BLaER1 treated with 17β-estradiol and CSF1 and Interleukin-3, amounts not matched to agents 10 nM and 100 nM (cell line): ENCODE measurements at regions not wholly inside any gene's neighbourhood (a gene's known extent, or its start where the extent isn't known, plus 50 kb on each side); places are given as distances from the start of the nearest gene placed in this dataset.

Source experiments
- H3K27ac ChIP-seq, 11 experiments: shearing (Covaris generic); formaldehyde crosslinking; 2 replicates each; pipeline ENCODE4 v1.8.1; 2022
- H3K27me3 ChIP-seq, 11 experiments: shearing (Covaris generic); formaldehyde crosslinking; 2 replicates each; pipeline ENCODE4 v1.8.1; 2022
- H3K36me3 ChIP-seq, 11 experiments: shearing (Covaris generic); formaldehyde crosslinking; 2 replicates each; pipeline ENCODE4 v1.8.1; 2022
- H3K4me1 ChIP-seq, 10 experiments: shearing (Covaris generic); formaldehyde crosslinking; 2 replicates each; pipeline ENCODE4 v1.8.1; 2022
- H3K4me2 ChIP-seq, 11 experiments: shearing (Covaris generic); formaldehyde crosslinking; 2 replicates each; pipeline ENCODE4 v1.8.1; 2022
- H3K4me3 ChIP-seq, 10 experiments: shearing (Covaris generic); formaldehyde crosslinking; 2 replicates each; pipeline ENCODE4 v1.8.1; 2022
- H3K9ac ChIP-seq, 11 experiments: shearing (Covaris generic); formaldehyde crosslinking; 2 replicates each; pipeline ENCODE4 v1.8.1; 2022
- H3K9me3 ChIP-seq, 11 experiments: shearing (Covaris generic); formaldehyde crosslinking; replicated peaks in 1 of 11; 2 replicates each; pipeline ENCODE4 v1.8.1; 2022
- H4K20me1 ChIP-seq, 11 experiments: shearing (Covaris generic); formaldehyde crosslinking; 2 replicates each; pipeline ENCODE4 v1.8.1; 2022
- Cebpa-rat ChIP-seq, 11 experiments: shearing (Covaris generic); IDR thresholded peaks; 2 replicates each; pipeline ENCODE4 v1.8.1; 2022

DNA sequence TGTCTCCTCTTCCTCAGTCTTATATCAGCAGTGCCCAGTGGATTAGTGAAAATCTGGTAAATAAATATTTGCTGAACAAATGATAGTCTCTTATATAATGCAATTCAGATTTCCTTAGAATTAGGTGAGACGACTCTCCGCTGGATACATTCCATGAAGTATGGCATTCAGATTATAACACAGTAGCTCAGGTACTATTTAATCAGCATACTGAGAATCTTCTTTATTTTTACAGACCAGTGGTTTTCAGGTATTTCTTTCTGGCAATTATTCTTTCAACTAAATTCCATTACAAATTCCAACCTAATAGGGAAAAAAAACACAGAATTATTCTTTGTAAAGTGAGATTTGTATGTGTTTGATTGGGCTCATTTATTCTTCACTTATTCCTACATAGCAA, 435.5 kb downstream of the TAF11L14 start:
- Histone ChIP-seq H4K20me1 (no peaks in the 10 kb centered on the region), H3K4me3 (no peak overlapping the region), H3K9me3 (no peaks in the 10 kb centered on the region), H3K4me1 (no peaks in the 10 kb centered on the region), H3K27ac (no peak overlapping the region), H3K4me2 (no peak overlapping the region), H3K9ac (no peak overlapping the region), H3K27me3 (no peaks in the 10 kb centered on the region), H3K36me3 (no peaks in the 10 kb centered on the region)
- no peak for TF ChIP-seq Cebpa-rat (IDR thresholded peaks at IDR 0.05)

DNA sequence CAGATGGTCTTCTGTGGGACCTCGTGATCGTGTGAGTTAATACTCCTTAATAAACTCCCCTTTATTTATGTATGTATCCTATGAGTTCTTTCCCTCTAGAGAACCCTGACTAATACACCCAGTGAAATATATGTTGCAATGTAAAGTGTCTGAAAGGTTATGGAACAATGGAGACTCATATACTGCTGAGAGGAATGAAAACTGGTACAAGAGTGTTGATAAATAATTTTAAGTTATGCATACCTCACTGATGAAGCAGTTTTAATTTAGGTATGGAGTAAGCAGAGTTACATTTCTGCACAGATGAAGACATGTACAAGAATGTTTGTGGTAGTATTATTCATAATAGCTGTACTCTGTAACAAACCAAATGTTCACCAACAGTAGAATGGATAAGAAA, 438.3 kb downstream of the TAF11L14 start:
- no peaks in the 10 kb centered on the region for H3K36me3 ChIP-seq
- no peaks in the 10 kb centered on the region for H3K9me3 ChIP-seq
- H3K27ac ChIP-seq = no peak overlapping the region
- H3K27me3 ChIP-seq = no peaks in the 10 kb centered on the region
- H3K9ac ChIP-seq = no peak overlapping the region
- TF ChIP-seq Cebpa-rat (IDR thresholded peaks at IDR 0.05) = no peak
- H4K20me1 ChIP-seq = no peaks in the 10 kb centered on the region
- no peaks in the 10 kb centered on the region for H3K4me1 ChIP-seq
- H3K4me3 ChIP-seq = no peak overlapping the region
- H3K4me2 ChIP-seq = no peak overlapping the region

DNA sequence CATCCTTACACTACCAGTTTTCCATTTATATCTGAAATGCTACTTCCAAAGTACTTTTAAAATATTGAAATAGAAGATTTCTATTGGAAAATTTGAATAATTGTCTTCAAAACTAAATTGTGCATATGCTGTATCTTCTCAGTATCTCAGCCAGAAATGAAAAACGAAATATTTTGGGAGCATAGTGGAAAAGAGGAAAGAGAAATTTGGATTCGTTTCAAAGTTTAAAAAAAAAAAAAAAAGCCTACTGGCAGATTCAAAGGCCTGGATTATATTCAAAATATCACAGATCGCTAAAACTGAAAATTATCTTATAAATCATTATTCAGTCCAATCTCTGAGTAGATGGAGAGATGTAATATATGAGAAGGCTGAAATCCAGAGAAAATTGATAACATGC, 440.7 kb downstream of the TAF11L14 start:
- Histone ChIP-seq H3K9ac (no peak overlapping the region), H3K4me3 (no peak overlapping the region), H3K4me1 (no peaks in the 10 kb centered on the region), H3K27ac (no peak overlapping the region), H4K20me1 (no peaks in the 10 kb centered on the region), H3K4me2 (no peak overlapping the region), H3K27me3 (no peaks in the 10 kb centered on the region), H3K36me3 (no peaks in the 10 kb centered on the region), H3K9me3 (no peaks in the 10 kb centered on the region)
- TF ChIP-seq Cebpa-rat (IDR thresholded peaks at IDR 0.05) = no peak

DNA sequence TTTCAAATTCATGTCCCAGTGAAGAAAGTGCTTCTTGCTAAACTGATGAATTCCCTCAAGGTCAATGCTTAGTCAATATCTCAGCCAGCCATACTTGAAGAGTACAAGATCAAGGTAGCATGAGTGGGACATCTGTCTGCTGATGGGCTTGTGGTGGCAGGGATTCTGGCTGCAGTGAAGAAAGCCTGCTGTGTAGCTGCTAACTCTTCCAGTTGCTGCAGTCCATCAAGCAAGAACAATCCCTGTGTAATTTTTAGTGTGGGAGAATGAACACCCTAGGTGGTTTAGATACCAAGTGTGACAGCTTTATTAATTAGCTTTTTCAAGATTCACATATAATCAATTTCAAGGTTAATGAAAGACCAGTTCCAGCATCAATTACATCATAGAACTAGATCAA, 443.9 kb downstream of the TAF11L14 start:
- Histone ChIP-seq H4K20me1 (no peaks in the 10 kb centered on the region), H3K4me1 (no peaks in the 10 kb centered on the region), H3K36me3 (no peaks in the 10 kb centered on the region), H3K9me3 (no peaks in the 10 kb centered on the region), H3K4me3 (no peak overlapping the region), H3K27me3 (no peaks in the 10 kb centered on the region), H3K4me2 (no peak overlapping the region), H3K9ac (no peak overlapping the region), H3K27ac (no peak overlapping the region)
- no peak for TF ChIP-seq Cebpa-rat (IDR thresholded peaks at IDR 0.05)

DNA sequence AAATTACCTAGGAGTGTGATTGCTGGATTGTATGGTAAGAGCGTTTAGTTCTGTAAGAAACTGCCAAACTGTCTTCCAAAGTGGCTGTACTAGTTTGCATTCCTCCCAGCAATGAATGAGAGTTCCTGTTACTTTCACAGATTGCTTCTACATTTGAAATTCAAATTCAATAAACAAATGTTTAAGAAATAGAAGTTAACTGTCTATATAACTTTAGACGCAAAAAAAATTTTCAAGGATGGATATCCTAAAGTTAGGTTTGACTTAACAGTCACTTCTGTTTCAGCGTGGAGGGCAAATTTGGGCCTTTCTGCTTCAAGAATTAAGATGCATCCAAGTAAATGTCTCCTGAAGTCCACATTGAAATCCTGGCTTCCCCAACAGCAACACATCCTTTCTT, 445.6 kb downstream of the TAF11L14 start:
- H3K27ac ChIP-seq = no peak overlapping the region
- no peak overlapping the region for H3K4me2 ChIP-seq
- no peaks in the 10 kb centered on the region for H3K36me3 ChIP-seq
- H3K9ac ChIP-seq = no peak overlapping the region
- no peaks in the 10 kb centered on the region for H3K27me3 ChIP-seq
- no peaks in the 10 kb centered on the region for H3K4me1 ChIP-seq
- no peak overlapping the region for H3K4me3 ChIP-seq
- no peaks in the 10 kb centered on the region for H3K9me3 ChIP-seq
- H4K20me1 ChIP-seq = no peaks in the 10 kb centered on the region
- no peak for TF ChIP-seq Cebpa-rat (IDR thresholded peaks at IDR 0.05)

DNA sequence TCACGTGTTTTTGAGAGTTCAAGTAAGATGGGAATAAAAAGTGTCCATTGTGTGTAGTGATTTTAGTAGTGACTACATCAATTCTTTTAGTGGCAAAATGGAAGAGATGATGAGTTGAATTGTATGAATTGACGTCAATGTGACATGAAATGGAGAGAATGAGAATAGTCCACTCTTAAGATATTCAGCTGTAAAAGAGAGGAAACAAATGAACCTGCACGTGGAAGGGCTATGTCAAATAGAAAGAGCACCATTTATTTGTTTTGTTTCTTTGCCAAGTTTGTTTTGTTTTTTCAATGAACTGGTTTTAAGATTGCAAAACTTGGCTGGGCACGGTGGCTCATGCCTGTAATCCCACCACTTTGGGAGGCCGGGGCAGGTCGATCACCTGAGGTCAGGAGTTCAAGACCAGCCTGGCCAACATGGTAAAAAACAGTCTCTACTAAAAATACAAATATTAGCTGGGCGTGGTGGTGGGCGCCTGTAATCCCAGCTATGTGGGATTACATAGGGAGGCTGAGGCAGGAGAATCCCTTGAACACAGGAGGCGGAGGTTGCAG, 453.8 kb downstream of the TAF11L14 start:
- H3K4me2 ChIP-seq = no peak overlapping the region
- no peak for TF ChIP-seq Cebpa-rat (IDR thresholded peaks at IDR 0.05)
- H4K20me1 ChIP-seq = no peaks in the 10 kb centered on the region
- H3K9me3 ChIP-seq = no peaks in the 10 kb centered on the region
- H3K4me1 ChIP-seq = no peaks in the 10 kb centered on the region
- no peak overlapping the region for H3K27ac ChIP-seq
- H3K9ac ChIP-seq = no peak overlapping the region
- no peaks in the 10 kb centered on the region for H3K36me3 ChIP-seq
- H3K4me3 ChIP-seq = no peak overlapping the region
- no peaks in the 10 kb centered on the region for H3K27me3 ChIP-seq

DNA sequence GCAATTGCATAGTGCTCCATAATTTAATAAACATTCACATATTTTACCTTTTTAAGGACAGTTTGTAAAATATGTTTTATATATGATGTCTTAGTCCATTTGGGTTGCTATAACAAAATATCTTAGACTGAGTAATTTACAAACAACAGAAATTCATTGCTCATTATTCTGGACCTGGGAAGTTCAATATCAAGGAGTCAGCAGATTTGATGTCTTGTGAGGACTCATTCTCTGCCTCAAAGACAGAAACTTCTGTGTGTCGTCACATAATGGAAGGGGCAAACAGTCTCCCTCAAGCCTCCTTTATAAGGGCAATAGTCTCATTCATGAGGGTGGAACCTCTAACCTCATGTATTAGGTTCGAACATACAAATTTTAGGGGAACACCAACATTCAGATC, 455.9 kb downstream of the TAF11L14 start:
- Histone ChIP-seq H3K9ac (no peak overlapping the region), H3K36me3 (no peaks in the 10 kb centered on the region), H3K4me2 (no peak overlapping the region), H3K27me3 (no peaks in the 10 kb centered on the region), H4K20me1 (no peaks in the 10 kb centered on the region), H3K9me3 (no peaks in the 10 kb centered on the region), H3K27ac (no peak overlapping the region), H3K4me3 (no peak overlapping the region), H3K4me1 (no peaks in the 10 kb centered on the region)
- TF ChIP-seq Cebpa-rat (IDR thresholded peaks at IDR 0.05) = no peak

DNA sequence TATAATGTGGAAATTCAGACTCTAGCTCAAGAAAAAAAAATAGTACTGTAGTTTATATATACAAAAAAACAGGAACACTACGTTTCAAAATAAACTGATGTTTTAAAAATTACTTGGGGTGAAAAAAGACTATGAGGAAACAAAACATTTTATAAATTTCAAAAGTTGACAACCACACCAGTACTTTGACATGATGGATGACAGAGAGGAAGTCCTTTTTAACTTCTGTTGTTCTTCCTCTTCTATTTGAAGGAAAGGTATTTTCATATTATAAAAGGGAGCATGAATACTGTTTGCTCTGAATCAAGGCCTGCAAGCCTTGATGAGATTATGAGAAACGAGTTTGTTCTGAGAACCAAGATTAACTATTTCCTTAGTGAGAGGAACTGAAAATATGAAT, 456.9 kb downstream of the TAF11L14 start:
- Histone ChIP-seq H3K4me1 (no peaks in the 10 kb centered on the region), H3K36me3 (no peaks in the 10 kb centered on the region), H3K9me3 (no peaks in the 10 kb centered on the region), H3K9ac (no peak overlapping the region), H3K27ac (no peak overlapping the region), H4K20me1 (no peaks in the 10 kb centered on the region), H3K4me2 (no peak overlapping the region), H3K4me3 (no peak overlapping the region), H3K27me3 (no peaks in the 10 kb centered on the region)
- no peak for TF ChIP-seq Cebpa-rat (IDR thresholded peaks at IDR 0.05)

DNA sequence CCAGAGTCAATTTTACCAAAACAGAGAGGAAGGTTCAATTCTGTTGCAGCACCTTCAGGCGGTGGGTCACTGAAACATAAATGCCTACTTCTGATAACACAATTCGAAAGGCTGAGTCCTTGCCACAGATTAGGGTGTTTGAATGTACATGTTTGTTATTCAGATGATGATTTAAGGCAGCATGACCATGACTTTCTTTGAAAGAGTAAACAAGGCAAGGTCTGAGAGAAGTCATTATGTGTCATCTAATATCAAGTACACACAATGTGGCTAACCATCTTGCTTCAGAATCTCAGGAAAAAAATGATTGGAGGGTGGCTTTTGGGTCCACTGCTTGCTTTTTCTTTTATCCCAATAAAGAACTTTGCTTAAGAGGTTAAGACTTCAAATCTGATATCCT, 457.5 kb downstream of the TAF11L14 start:
- no peaks in the 10 kb centered on the region for H3K4me1 ChIP-seq
- no peak for TF ChIP-seq Cebpa-rat (IDR thresholded peaks at IDR 0.05)
- H3K4me2 ChIP-seq = no peak overlapping the region
- H3K9me3 ChIP-seq = no peaks in the 10 kb centered on the region
- H3K27ac ChIP-seq = no peak overlapping the region
- H3K9ac ChIP-seq = no peak overlapping the region
- no peak overlapping the region for H3K4me3 ChIP-seq
- H3K27me3 ChIP-seq = no peaks in the 10 kb centered on the region
- H4K20me1 ChIP-seq = no peaks in the 10 kb centered on the region
- H3K36me3 ChIP-seq = no peaks in the 10 kb centered on the region

DNA sequence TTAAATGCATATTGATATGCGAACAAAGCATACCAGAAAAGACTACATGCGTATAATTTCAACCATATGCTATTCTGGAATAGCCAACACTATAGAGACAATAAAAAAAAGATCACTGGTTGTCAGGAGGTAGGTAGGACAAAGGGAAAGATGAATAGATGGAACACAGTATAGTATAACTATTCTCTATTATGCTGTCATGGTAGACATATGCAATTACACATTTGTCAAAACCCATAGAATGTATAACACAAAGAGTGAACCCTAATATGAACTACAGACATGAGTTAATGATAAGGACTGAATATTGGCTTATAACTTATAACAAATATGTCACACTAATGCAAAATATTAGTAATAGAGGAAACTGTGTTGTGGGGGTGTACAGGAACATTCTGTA, 460.8 kb downstream of the TAF11L14 start:
- Histone ChIP-seq H3K36me3 (no peaks in the 10 kb centered on the region), H3K4me2 (no peak overlapping the region), H3K4me3 (no peak overlapping the region), H3K4me1 (peaks cover 0 to 18% (median 0%) of the 10 kb centered on the region in 10 experiments; a peak in 5 of 20 replicates), H4K20me1 (no peaks in the 10 kb centered on the region), H3K9me3 (no peaks in the 10 kb centered on the region), H3K27ac (no peak overlapping the region), H3K27me3 (no peaks in the 10 kb centered on the region), H3K9ac (no peak overlapping the region)
- no peak for TF ChIP-seq Cebpa-rat (IDR thresholded peaks at IDR 0.05)
